ENCODE measurements at regions not wholly inside any gene's neighbourhood (a gene's known extent, or its start where the extent isn't known, plus 50 kb on each side); places are given as distances from the start of the nearest gene placed in this dataset.

- TF ChIP-seq TRIM28 (IDR thresholded peaks at IDR 0.05; ENCODE audit: borderline replicate concordance, low read length) = no peak
- peak; percentile 89 for TF ChIP-seq CTCF (tag by site-specific recombination; IDR thresholded peaks at IDR 0.05)
- TF ChIP-seq MYNN (tag by site-specific recombination; IDR thresholded peaks at IDR 0.05; ENCODE audit: borderline replicate concordance) = no peak
- no peak for TF ChIP-seq ZNF324 (tag by site-specific recombination; IDR thresholded peaks at IDR 0.05)
- TF ChIP-seq ZNF274 (IDR thresholded peaks at IDR 0.05; ENCODE audit: low read length) = no peak
- TF ChIP-seq ZNF274 (tag by site-specific recombination; IDR thresholded peaks at IDR 0.05; ENCODE audit: borderline replicate concordance) = no peak
- TF ChIP-seq ZBTB11 (tag by site-specific recombination; conservative IDR thresholded peaks at IDR 0.05; ENCODE audit: low read depth) = no peak
- no peak for TF ChIP-seq ZBTB48 (tag by site-specific recombination; IDR thresholded peaks at IDR 0.05)
- no peak for TF ChIP-seq HOXA7 (CRISPR knock-in tag; IDR thresholded peaks at IDR 0.05; ENCODE audit: borderline replicate concordance)
Observed at GRCh38 chr10:84613336-84614021, 285.1 kb downstream of the CCSER2 start.
